Endodermal cell (in vitro differentiated cells): ENCODE measurements at regions not wholly inside any gene's neighbourhood (a gene's known extent, or its start where the extent isn't known, plus 50 kb on each side); places are given as distances from the start of the nearest gene placed in this dataset.
"Not testable (repeated sequence)": the region's sequence is repeated elsewhere in the genome, so short reads cannot be mapped to it uniquely, and the experiment has no call there.

Source experiments
- DNase-seq: peaks from one replicate; pipeline ENCODE4 v3.0.0-alpha.2; 2017
- H3K27ac ChIP-seq: 2 replicates; pipeline ENCODE4 v1.5.1; 2013; ENCODE audit warnings: mild to moderate bottlenecking, low read depth, low read length, moderate library complexity
- H3K27me3 ChIP-seq: 2 replicates; pipeline ENCODE4 v1.6.1; 2013; ENCODE audit warnings: mild to moderate bottlenecking, low read length, moderate library complexity; ENCODE audit not compliant: insufficient read depth, control insufficient read depth, poor library complexity, severe bottlenecking
- H3K36me3 ChIP-seq: 2 replicates; pipeline ENCODE4 v1.7.0; 2013; ENCODE audit warnings: mild to moderate bottlenecking, low read length, moderate library complexity; ENCODE audit not compliant: control insufficient read depth, insufficient read depth
- H3K4me1 ChIP-seq: one replicate; pipeline ENCODE4 v1.7.0; 2013; ENCODE audit warnings: low read length; ENCODE audit not compliant: control insufficient read depth, insufficient read depth
- H3K4me3 ChIP-seq: 2 replicates; pipeline ENCODE4 v1.5.1; 2013; ENCODE audit warnings: mild to moderate bottlenecking, low read length, moderate library complexity
- H3K9ac ChIP-seq: 2 replicates; pipeline ENCODE4 v1.6.1; 2013; ENCODE audit warnings: mild to moderate bottlenecking, low read length, moderate library complexity; ENCODE audit not compliant: poor library complexity, severe bottlenecking; ENCODE audit errors: extremely low read depth
- H3K9me3 ChIP-seq: 2 replicates; pipeline ENCODE4 v1.6.1; 2013; ENCODE audit warnings: mild to moderate bottlenecking, low read length, moderate library complexity; ENCODE audit not compliant: control insufficient read depth
- H3K27ac Mint-ChIP-seq: 2 replicates; pipeline ENCODE4 v1.8.0; 2020; ENCODE audit warnings: mixed read lengths
- H3K27me3 Mint-ChIP-seq: 2 replicates; pipeline ENCODE4 v1.8.0; 2021; ENCODE audit warnings: mild to moderate bottlenecking, mixed read lengths; ENCODE audit not compliant: insufficient read depth
- H3K36me3 Mint-ChIP-seq: 2 replicates; pipeline ENCODE4 v1.8.0; 2020; ENCODE audit warnings: low read depth, mixed read lengths
- H3K4me1 Mint-ChIP-seq: 2 replicates; pipeline ENCODE4 v1.8.0; 2020; ENCODE audit warnings: mixed read lengths
- H3K4me3 Mint-ChIP-seq: 2 replicates; pipeline ENCODE4 v1.8.0; 2020; ENCODE audit warnings: mild to moderate bottlenecking, moderate library complexity, mixed read lengths
- H3K9me3 Mint-ChIP-seq: 2 replicates; pipeline ENCODE4 v1.8.0; 2020; ENCODE audit warnings: mild to moderate bottlenecking, mixed read lengths
- WGBS, 2 experiments: methylation state at CpG; one replicate each; pipeline versions ENCODE4 v1.1.5 to v1.1.7; 2013; ENCODE audit warnings: missing lambda C conversion rate in 2 of 2, mixed read lengths in 1 of 2; ENCODE audit not compliant: insufficient coverage in 1 of 2, insufficient read length in 1 of 2; 5-methylcytosine and 5-hydroxymethylcytosine counted together
- TF ChIP-seq, protein P1 (sequence below): fragments of 200-600 bp; sonication (generic); conservative IDR thresholded peaks from 2 replicates; pipeline ENCODE4 v1.5.0; 2021; ENCODE audit warnings: antibody characterized with exemption, mild to moderate bottlenecking

DNA sequence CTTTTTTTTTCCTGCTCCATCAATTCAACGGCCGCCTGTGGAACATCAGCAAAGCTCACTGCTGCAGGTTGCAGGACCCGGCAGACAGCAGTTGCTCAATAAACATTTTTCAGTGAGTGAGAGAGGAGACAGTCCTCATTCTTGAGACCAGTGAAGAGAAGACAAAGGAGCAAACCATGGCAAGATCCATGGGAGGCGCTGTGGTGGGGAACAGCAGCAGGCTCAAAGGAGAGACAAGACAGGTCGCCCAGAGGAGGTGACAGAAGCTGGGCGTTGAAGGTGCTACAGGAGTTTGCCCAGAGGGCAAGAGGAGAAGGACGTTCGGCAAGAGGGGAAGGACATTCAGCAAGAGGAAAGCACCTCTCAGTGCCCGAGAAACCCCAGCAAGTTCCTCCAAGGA is 74.5 kb upstream of the FGFR2 start:
- Histone ChIP-seq H3K9me3 (peaks cover 6% of the 10 kb centered on the region), H3K9ac (no peak overlapping the region), H3K36me3 (no peaks in the 10 kb centered on the region), H3K4me1 (peaks cover 8% of the 10 kb centered on the region), H3K4me3 (no peak overlapping the region), H3K27me3 (no peaks in the 10 kb centered on the region), H3K27ac (no peak overlapping the region)
- H3K27me3 Mint-ChIP-seq, result peaks cover 1% of the 10 kb centered on the region
- no peak overlapping the region for H3K27ac Mint-ChIP-seq
- H3K36me3 Mint-ChIP-seq, result peaks cover 3% of the 10 kb centered on the region
- DNase-seq, result peak; percentile 63
- H3K4me3 Mint-ChIP-seq, result no peak overlapping the region
- WGBS, 2 experiments, result 84 to 91% methylated on average over 7 to 9 of the region's 9 CpGs
- H3K9me3 Mint-ChIP-seq, result peaks cover 7% of the 10 kb centered on the region
- TF ChIP-seq, protein P1, sequence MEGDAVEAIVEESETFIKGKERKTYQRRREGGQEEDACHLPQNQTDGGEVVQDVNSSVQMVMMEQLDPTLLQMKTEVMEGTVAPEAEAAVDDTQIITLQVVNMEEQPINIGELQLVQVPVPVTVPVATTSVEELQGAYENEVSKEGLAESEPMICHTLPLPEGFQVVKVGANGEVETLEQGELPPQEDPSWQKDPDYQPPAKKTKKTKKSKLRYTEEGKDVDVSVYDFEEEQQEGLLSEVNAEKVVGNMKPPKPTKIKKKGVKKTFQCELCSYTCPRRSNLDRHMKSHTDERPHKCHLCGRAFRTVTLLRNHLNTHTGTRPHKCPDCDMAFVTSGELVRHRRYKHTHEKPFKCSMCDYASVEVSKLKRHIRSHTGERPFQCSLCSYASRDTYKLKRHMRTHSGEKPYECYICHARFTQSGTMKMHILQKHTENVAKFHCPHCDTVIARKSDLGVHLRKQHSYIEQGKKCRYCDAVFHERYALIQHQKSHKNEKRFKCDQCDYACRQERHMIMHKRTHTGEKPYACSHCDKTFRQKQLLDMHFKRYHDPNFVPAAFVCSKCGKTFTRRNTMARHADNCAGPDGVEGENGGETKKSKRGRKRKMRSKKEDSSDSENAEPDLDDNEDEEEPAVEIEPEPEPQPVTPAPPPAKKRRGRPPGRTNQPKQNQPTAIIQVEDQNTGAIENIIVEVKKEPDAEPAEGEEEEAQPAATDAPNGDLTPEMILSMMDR, result peak; percentile 36
- peaks cover 21% of the 10 kb centered on the region for H3K4me1 Mint-ChIP-seq

DNA sequence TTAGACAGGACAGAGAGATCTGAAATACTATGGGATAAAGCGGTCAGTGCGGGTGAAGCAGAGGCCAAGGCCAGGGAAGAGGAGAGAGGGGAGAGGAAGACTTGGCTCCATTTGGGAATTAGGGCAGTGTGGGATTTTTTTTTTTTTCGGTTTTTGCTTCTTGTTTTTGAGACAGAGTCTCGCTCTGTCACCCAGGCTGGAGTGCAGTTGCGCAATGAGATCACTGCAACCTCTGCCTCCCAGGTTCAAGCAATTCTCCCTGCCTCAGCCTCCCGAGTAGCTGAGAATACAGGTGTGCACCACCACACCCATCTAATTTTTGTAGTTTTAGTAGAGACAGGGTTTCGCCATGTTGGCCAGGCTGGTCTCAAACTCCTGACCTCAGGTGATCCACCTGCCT is 71.6 kb upstream of the FGFR2 start:
- not testable (repeated sequence) for DNase-seq, H3K27me3 Mint-ChIP-seq, H3K4me3 Mint-ChIP-seq, H3K27ac ChIP-seq, H3K4me1 ChIP-seq, H3K36me3 Mint-ChIP-seq, H3K4me3 ChIP-seq, H3K27me3 ChIP-seq, H3K36me3 ChIP-seq, H3K27ac Mint-ChIP-seq, H3K9me3 Mint-ChIP-seq, H3K9ac ChIP-seq
- WGBS, 2 experiments, result 91 to 93% methylated on average over 2 to 7 of the region's 7 CpGs
- H3K4me1 Mint-ChIP-seq, result peaks cover 22% of the 10 kb centered on the region
- H3K9me3 ChIP-seq, result peaks cover 13% of the 10 kb centered on the region

DNA sequence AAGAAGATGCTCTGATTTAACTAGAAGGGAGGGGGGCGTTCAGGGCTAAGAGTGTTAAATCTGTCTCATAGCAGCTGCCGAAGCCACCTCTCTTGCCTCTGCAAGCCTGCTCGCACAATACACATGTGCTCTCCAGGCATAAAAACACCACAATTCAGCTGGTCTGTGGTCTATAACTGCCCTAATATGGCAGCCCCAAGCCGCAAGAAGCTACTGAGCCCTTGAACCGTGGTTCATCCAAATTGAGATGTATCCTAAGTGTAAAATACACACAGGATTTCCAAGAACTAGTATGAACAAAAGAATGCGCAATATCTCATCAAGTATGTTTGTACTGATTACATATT is 70.8 kb upstream of the FGFR2 start:
- no peaks in the 10 kb centered on the region for H3K36me3 ChIP-seq
- no peak overlapping the region for H3K4me3 ChIP-seq
- H3K36me3 Mint-ChIP-seq, result no peaks in the 10 kb centered on the region
- H3K9ac ChIP-seq, result no peak overlapping the region
- H3K4me1 Mint-ChIP-seq, result peaks cover 22% of the 10 kb centered on the region
- H3K27ac Mint-ChIP-seq, result peak overlapping the region; percentile 74
- H3K27me3 Mint-ChIP-seq, result peaks cover 1% of the 10 kb centered on the region
- TF ChIP-seq, protein P1, result no peak
- H3K4me3 Mint-ChIP-seq, result peak overlapping the region; percentile 10
- H3K27ac ChIP-seq, result no peak overlapping the region
- H3K27me3 ChIP-seq, result no peaks in the 10 kb centered on the region
- WGBS, 2 experiments, result 53 to 58% methylated on average over 2 to 6 of the region's 6 CpGs
- H3K4me1 ChIP-seq, result peaks cover 8% of the 10 kb centered on the region
- peaks cover 15% of the 10 kb centered on the region for H3K9me3 ChIP-seq
- H3K9me3 Mint-ChIP-seq, result peaks cover 8% of the 10 kb centered on the region
- no peak for DNase-seq

DNA sequence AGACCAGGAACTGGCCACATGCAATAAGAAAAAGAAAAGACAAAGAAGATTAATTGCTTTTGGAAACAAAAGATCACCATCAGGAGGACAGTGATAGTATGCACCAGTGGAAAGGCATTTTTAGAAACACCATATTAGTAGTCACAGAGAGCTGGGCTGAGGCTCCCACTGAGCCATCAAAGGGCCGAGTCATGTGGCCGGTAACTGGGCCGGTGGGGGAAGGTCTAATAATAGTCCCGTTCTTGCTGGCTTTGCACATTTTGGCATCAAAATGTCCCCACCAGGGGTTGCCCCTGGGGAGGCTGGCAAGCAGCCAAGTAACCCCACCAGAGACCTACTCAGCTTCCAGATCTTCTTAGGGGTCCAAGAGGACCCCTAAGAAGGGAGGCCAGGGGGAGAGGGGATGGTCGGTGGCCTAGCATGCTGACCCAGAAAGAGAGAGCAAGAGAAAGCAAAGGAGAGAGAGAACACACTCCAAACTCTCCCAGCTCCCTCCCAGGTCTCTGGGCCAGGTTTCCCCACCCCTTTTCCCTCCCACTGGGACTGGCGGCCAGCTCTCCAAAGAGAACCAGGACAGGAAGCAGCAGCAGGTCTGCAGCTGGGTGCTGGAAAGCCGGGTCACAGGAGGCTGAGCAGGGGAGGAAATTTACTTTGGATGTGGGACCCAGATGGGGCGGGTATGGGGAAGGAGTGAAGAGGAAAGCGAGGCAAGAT is 70.2 kb upstream of the FGFR2 start:
- Mint-ChIP-seq H3K9me3 (peaks cover 8% of the 10 kb centered on the region), H3K4me1 (peaks cover 22% of the 10 kb centered on the region), H3K4me3 (peak overlapping the region; percentile 10), H3K27ac (peak overlapping the region; percentile 74), H3K27me3 (peaks cover 1% of the 10 kb centered on the region), H3K36me3 (no peaks in the 10 kb centered on the region)
- WGBS, 2 experiments, result 20 to 28% methylated on average over 1 to 9 of the region's 9 CpGs
- TF ChIP-seq, protein P1, result no peak
- Histone ChIP-seq H3K27me3 (no peaks in the 10 kb centered on the region), H3K9ac (no peak overlapping the region), H3K9me3 (peaks cover 15% of the 10 kb centered on the region), H3K4me1 (peaks cover 8% of the 10 kb centered on the region), H3K36me3 (no peaks in the 10 kb centered on the region), H3K4me3 (no peak overlapping the region), H3K27ac (peak overlapping the region; percentile 16)
- peak; percentile 92 for DNase-seq
